ENCODE measurements at regions not wholly inside any gene's neighbourhood (a gene's known extent, or its start where the extent isn't known, plus 50 kb on each side); places are given as distances from the start of the nearest gene placed in this dataset.

DNA sequence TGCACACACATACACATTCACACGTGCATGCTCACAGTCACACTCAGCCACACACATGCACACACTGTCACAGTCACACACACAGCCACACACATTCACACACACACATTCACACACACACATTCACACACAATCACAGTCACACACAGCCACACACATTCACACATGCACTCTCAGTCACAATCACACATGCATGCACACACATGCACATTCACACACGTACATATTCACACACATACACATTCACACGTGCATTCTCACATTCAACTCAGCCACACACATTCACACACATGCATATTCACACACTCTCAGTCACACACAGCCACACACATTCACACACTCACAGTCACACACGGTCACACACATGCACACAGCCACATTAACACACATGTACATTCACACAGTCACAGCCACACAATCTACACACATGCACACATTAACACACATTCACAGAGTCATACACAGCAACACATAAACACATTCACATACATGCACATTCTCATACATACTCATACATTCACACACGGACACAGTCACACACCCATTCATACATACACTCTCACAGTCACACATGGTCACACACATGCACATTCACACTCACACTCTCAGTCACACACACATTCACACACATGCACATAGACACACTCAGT lies 239.8 kb downstream of the EIPR1 start:
- ChIA-PET POLR2A (ENCODE audit: unreplicated experiment) (no interaction called here), CTCF (no interaction called here)
- H3K18ac ChIP-seq (ENCODE audit: low read depth, low read length): no peak overlapping the region
- H3K14ac ChIP-seq (replicated peaks; ENCODE audit: low read depth, low read length): no peak overlapping the region
- H3K79me1 ChIP-seq (ENCODE audit: low read depth in 1 of 2, low read length in 2 of 2): no peaks in the 10 kb centered on the region
- H2BK120ac ChIP-seq (ENCODE audit: low read depth, low read length): no peak overlapping the region
- no peak overlapping the region for H2AK5ac ChIP-seq (ENCODE audit: low read depth, low read length)
- H3K27ac ChIP-seq (ENCODE audit: insufficient read depth, low read length): no peak overlapping the region
- H2AK9ac ChIP-seq (replicated peaks; ENCODE audit: low read depth, low read length, poor library complexity): no peak overlapping the region
- no peak overlapping the region for H3K4ac ChIP-seq (ENCODE audit: low read depth, low read length)
- no peak overlapping the region for H3K9ac ChIP-seq (ENCODE audit: low read depth, low read length)
- H3K36me3 ChIP-seq (ENCODE audit: control insufficient read depth, insufficient read depth, low read length): no peaks in the 10 kb centered on the region
- H2BK15ac ChIP-seq (ENCODE audit: low read depth, low read length): no peak overlapping the region
- in situ Hi-C loops (cut with MboI; ENCODE audit: low sequenced_read_pairs) (no loop called here), dilution Hi-C loops (cut with HindIII; ENCODE audit: low sequenced_read_pairs, unreplicated experiment) (no loop called here), intact Hi-C loops (cut with micrococcal nuclease) (no loop called here)
- no peak overlapping the region for H4K5ac ChIP-seq (ENCODE audit: low read depth, low read length)
- no peak for TF ChIP-seq RCOR1 (IDR thresholded peaks at IDR 0.05; ENCODE audit: insufficient replicate concordance, low read length)
- no peak overlapping the region for H2AFZ ChIP-seq (replicated peaks; ENCODE audit: low read length, poor library complexity)
- H3K4me3 ChIP-seq (ENCODE audit: insufficient read depth, low read depth, low read length): no peak overlapping the region
- no peak overlapping the region for H4K91ac ChIP-seq (ENCODE audit: insufficient read depth, low read depth, low read length)
- H2BK5ac ChIP-seq (ENCODE audit: low read depth, low read length, poor library complexity, severe bottlenecking): no peak overlapping the region
- ATAC-seq (ENCODE audit: low read depth) (no peak), DNase-seq (no peak)
- no peaks in the 10 kb centered on the region for H3K9me1 ChIP-seq (ENCODE audit: insufficient read depth, low read length)
- no peaks in the 10 kb centered on the region for H3K27me3 ChIP-seq (ENCODE audit: control insufficient read depth, insufficient read depth, low read length)
- H3K4me1 ChIP-seq (ENCODE audit: control insufficient read depth, insufficient read depth, low read length): no peaks in the 10 kb centered on the region
- H2BK20ac ChIP-seq (ENCODE audit: low read depth, low read length): no peak overlapping the region
- WGBS, 2 experiments (ENCODE audit: extremely low coverage in 2 of 2, insufficient read length in 1 of 2): 59% methylated on average over 5 of the region's 5 CpGs; no CpG with 5 or more reads in 1 of the 2 experiments
- peaks cover 7% of the 10 kb centered on the region; the same call in 1 of the 2 replicates for H3K9me3 ChIP-seq (ENCODE audit: control insufficient read depth, insufficient read depth, low read length)
- no peak overlapping the region for H3K56ac ChIP-seq (ENCODE audit: extremely low read depth, insufficient read depth, low read length)
- no peak overlapping the region for H4K8ac ChIP-seq (ENCODE audit: low read depth in 2 of 2, low read length in 2 of 2)
- H3K23ac ChIP-seq (ENCODE audit: low read depth, low read length): no peak overlapping the region
- no peak overlapping the region for H3K4me2 ChIP-seq (ENCODE audit: low read depth, low read length)
- no TSS peak for BruUV-seq (replicated peaks)
- H4K20me1 ChIP-seq (ENCODE audit: insufficient read depth, low read length): no peaks in the 10 kb centered on the region
